Astrocyte (in vitro differentiated cells and primary cell): ENCODE measurements at regions not wholly inside any gene's neighbourhood (a gene's known extent, or its start where the extent isn't known, plus 50 kb on each side); places are given as distances from the start of the nearest gene placed in this dataset.

Experiments used
- DNase-seq: peaks from one replicate; pipeline ENCODE4 v3.0.0-alpha.2; 2010; ENCODE audit warnings: low read depth
- FAIRE-seq: peaks from 2 replicates; lab custom pipeline; 2011; peaks lifted over from hg19 to GRCh38; lab: Jason Lieb, UNC
- H2AFZ ChIP-seq: 2 replicates; pipeline ENCODE4 v1.6.0; 2012; ENCODE audit warnings: low read depth, low read length, inconsistent platforms
- H3K27ac ChIP-seq: 2 replicates; pipeline ENCODE4 v1.5.1; 2011; ENCODE audit warnings: low read depth, low read length, inconsistent platforms
- H3K27me3 ChIP-seq: 2 replicates; pipeline ENCODE4 v1.6.0; 2011; ENCODE audit warnings: low read length, inconsistent platforms; ENCODE audit not compliant: insufficient read depth
- H3K36me3 ChIP-seq: 2 replicates; pipeline ENCODE4 v1.5.1; 2011; ENCODE audit warnings: low read length, inconsistent platforms; ENCODE audit not compliant: insufficient read depth
- H3K4me1 ChIP-seq: 2 replicates; pipeline ENCODE4 v1.5.1; 2011; ENCODE audit warnings: low read length, inconsistent platforms; ENCODE audit not compliant: insufficient read depth
- H3K4me2 ChIP-seq: 2 replicates; pipeline ENCODE4 v1.6.0; 2012; ENCODE audit warnings: low read length, inconsistent platforms
- H3K4me3 ChIP-seq: 2 replicates; pipeline ENCODE4 v1.5.1; 2011; ENCODE audit warnings: low read depth, mild to moderate bottlenecking, low read length, inconsistent platforms; ENCODE audit not compliant: insufficient read depth
- H3K79me2 ChIP-seq: 2 replicates; pipeline ENCODE4 v1.6.0; 2012; ENCODE audit warnings: mild to moderate bottlenecking, low read length, inconsistent platforms; ENCODE audit not compliant: insufficient read depth
- H3K9ac ChIP-seq: 2 replicates; pipeline ENCODE4 v1.6.0; 2012; ENCODE audit warnings: mild to moderate bottlenecking, low read length, inconsistent platforms
- H3K9me3 ChIP-seq: 2 replicates; pipeline ENCODE4 v1.5.1; 2012; ENCODE audit warnings: low read depth, mild to moderate bottlenecking, low read length, inconsistent platforms; ENCODE audit not compliant: insufficient read depth
- H4K20me1 ChIP-seq: 2 replicates; pipeline ENCODE4 v1.6.0; 2012; ENCODE audit warnings: low read length, inconsistent platforms; ENCODE audit not compliant: insufficient read depth
- H3K27ac Mint-ChIP-seq: one replicate; pipeline ENCODE4 v1.8.0; 2021; ENCODE audit warnings: mild to moderate bottlenecking, mixed read lengths; ENCODE audit not compliant: unreplicated experiment
- H3K27me3 Mint-ChIP-seq: one replicate; pipeline ENCODE4 v1.8.0; 2021; ENCODE audit warnings: low read depth, mixed read lengths; ENCODE audit not compliant: unreplicated experiment
- H3K36me3 Mint-ChIP-seq: one replicate; pipeline ENCODE4 v1.8.0; 2021; ENCODE audit warnings: low read depth, mixed read lengths; ENCODE audit not compliant: unreplicated experiment
- H3K4me1 Mint-ChIP-seq: one replicate; pipeline ENCODE4 v1.8.0; 2021; ENCODE audit warnings: low read depth, mixed read lengths; ENCODE audit not compliant: unreplicated experiment
- H3K4me3 Mint-ChIP-seq: one replicate; pipeline ENCODE4 v1.8.0; 2021; ENCODE audit warnings: mild to moderate bottlenecking, moderate library complexity, mixed read lengths; ENCODE audit not compliant: unreplicated experiment
- H3K9me3 Mint-ChIP-seq: one replicate; pipeline ENCODE4 v1.8.0; 2021; ENCODE audit warnings: mild to moderate bottlenecking, mixed read lengths; ENCODE audit not compliant: unreplicated experiment
- CTCF ChIP-seq: IDR thresholded peaks from 2 replicates; pipeline ENCODE4 v1.5.1; 2011; ENCODE audit warnings: low read depth, mild to moderate bottlenecking, inconsistent platforms, low read length, moderate library complexity; ENCODE audit not compliant: insufficient read depth
- EZH2 ChIP-seq: IDR thresholded peaks from 2 replicates; pipeline ENCODE4 v1.6.1; 2012; ENCODE audit warnings: mild to moderate bottlenecking, low read length, inconsistent platforms; ENCODE audit not compliant: insufficient read depth

- Histone ChIP-seq H3K4me2 (no peak overlapping the region), H3K36me3 (no peaks in the 10 kb centered on the region), H4K20me1 (no peaks in the 10 kb centered on the region), H3K79me2 (no peaks in the 10 kb centered on the region), H3K9me3 (no peaks in the 10 kb centered on the region), H3K9ac (no peak overlapping the region), H2AFZ (no peak overlapping the region), H3K4me1 (no peaks in the 10 kb centered on the region), H3K4me3 (no peak overlapping the region), H3K27me3 (no peaks in the 10 kb centered on the region), H3K27ac (no peak overlapping the region)
- no peaks in the 10 kb centered on the region for H3K4me1 Mint-ChIP-seq
- H3K27me3 Mint-ChIP-seq: no peaks in the 10 kb centered on the region
- DNase-seq (no peak), FAIRE-seq (no peak)
- TF ChIP-seq CTCF: no peak
- no peak for TF ChIP-seq EZH2
- H3K27ac Mint-ChIP-seq: no peak overlapping the region
- H3K4me3 Mint-ChIP-seq: no peak overlapping the region
- H3K9me3 Mint-ChIP-seq: peaks cover 15% of the 10 kb centered on the region
- no peaks in the 10 kb centered on the region for H3K36me3 Mint-ChIP-seq
Measured at GRCh38 chr17:54124456-54124855, 301.7 kb downstream of the KIF2B start.

GRCh38 chr17:54153423-54153822 lies 330.7 kb downstream of the KIF2B start:
- no peak overlapping the region for H2AFZ ChIP-seq
- no peak overlapping the region for H3K27ac ChIP-seq
- no peak for FAIRE-seq
- TF ChIP-seq CTCF (no peak), EZH2 (no peak)
- DNase-seq: no peak
- no peaks in the 10 kb centered on the region for H3K36me3 ChIP-seq
- no peaks in the 10 kb centered on the region for H3K27me3 ChIP-seq
- H3K27me3 Mint-ChIP-seq: no peaks in the 10 kb centered on the region
- no peak overlapping the region for H3K27ac Mint-ChIP-seq
- no peaks in the 10 kb centered on the region for H4K20me1 ChIP-seq
- no peaks in the 10 kb centered on the region for H3K9me3 ChIP-seq
- no peak overlapping the region for H3K9ac ChIP-seq
- no peak overlapping the region for H3K4me2 ChIP-seq
- no peaks in the 10 kb centered on the region for H3K4me1 Mint-ChIP-seq
- no peak overlapping the region for H3K4me3 Mint-ChIP-seq
- no peaks in the 10 kb centered on the region for H3K9me3 Mint-ChIP-seq
- no peaks in the 10 kb centered on the region for H3K36me3 Mint-ChIP-seq
- no peaks in the 10 kb centered on the region for H3K79me2 ChIP-seq
- H3K4me1 ChIP-seq: no peaks in the 10 kb centered on the region
- H3K4me3 ChIP-seq: no peak overlapping the region

- H3K9me3 ChIP-seq: no peaks in the 10 kb centered on the region
- H3K36me3 ChIP-seq: no peaks in the 10 kb centered on the region
- Mint-ChIP-seq H3K27ac (no peak overlapping the region), H3K4me3 (no peak overlapping the region), H3K27me3 (no peaks in the 10 kb centered on the region), H3K36me3 (no peaks in the 10 kb centered on the region), H3K9me3 (no peaks in the 10 kb centered on the region), H3K4me1 (no peaks in the 10 kb centered on the region)
- FAIRE-seq (no peak), DNase-seq (no peak)
- no peak overlapping the region for H2AFZ ChIP-seq
- no peak overlapping the region for H3K27ac ChIP-seq
- H3K4me3 ChIP-seq: no peak overlapping the region
- no peaks in the 10 kb centered on the region for H3K79me2 ChIP-seq
- H3K4me1 ChIP-seq: no peaks in the 10 kb centered on the region
- H3K4me2 ChIP-seq: no peak overlapping the region
- no peaks in the 10 kb centered on the region for H4K20me1 ChIP-seq
- no peaks in the 10 kb centered on the region for H3K27me3 ChIP-seq
- H3K9ac ChIP-seq: no peak overlapping the region
- TF ChIP-seq CTCF (no peak), EZH2 (no peak)
Measured at GRCh38 chr17:54157542-54157941, 334.8 kb downstream of the KIF2B start.
